Colonic mucosa (tissue), 4 donors: ENCODE measurements at regions not wholly inside any gene's neighbourhood (a gene's known extent, or its start where the extent isn't known, plus 50 kb on each side); places are given as distances from the start of the nearest gene placed in this dataset.

Experiments used
- DNase-seq: peaks from one replicate; pipeline ENCODE4 v3.0.0-alpha.2; 2020
- H3K27ac ChIP-seq: fragments of 200-600 bp; one replicate; pipeline ENCODE4 v1.8.0; 2021
- H3K27me3 ChIP-seq: fragments of 200-600 bp; one replicate; pipeline ENCODE4 v1.8.0; 2021
- H3K36me3 ChIP-seq: fragments of 200-600 bp; one replicate; pipeline ENCODE4 v1.8.0; 2021
- H3K4me1 ChIP-seq: fragments of 200-600 bp; one replicate; pipeline ENCODE4 v1.8.0; 2021; ENCODE audit warnings: mild to moderate bottlenecking
- H3K4me3 ChIP-seq: fragments of 200-600 bp; one replicate; pipeline ENCODE4 v1.8.0; 2021
- H3K9ac ChIP-seq, 2 donors: one replicate each; pipeline ENCODE4 v1.7.0; 2013; ENCODE audit warnings: control low read depth in 2 of 2, low read depth in 2 of 2, low read length in 2 of 2
- H3K9me3 ChIP-seq: fragments of 200-600 bp; one replicate; pipeline ENCODE4 v1.8.0; 2021
- intact Hi-C: fragments of 100-400 bp; cut with DNase I; formaldehyde crosslinking; loops from one replicate; pipeline ENCODE4 v1.14.1; 2022
- TF ChIP-seq, protein P1 (sequence below): fragments of 200-600 bp; IDR thresholded peaks from one replicate; pipeline ENCODE4 v1.8.0; 2022; ENCODE audit warnings: antibody characterized with exemption, mild to moderate bottlenecking
- donor health status: healthy.
- donor health status: DM: no; HTN: no; CAD: no.
- donor health status: DM: no; HTN: no; CAD: no.

DNA sequence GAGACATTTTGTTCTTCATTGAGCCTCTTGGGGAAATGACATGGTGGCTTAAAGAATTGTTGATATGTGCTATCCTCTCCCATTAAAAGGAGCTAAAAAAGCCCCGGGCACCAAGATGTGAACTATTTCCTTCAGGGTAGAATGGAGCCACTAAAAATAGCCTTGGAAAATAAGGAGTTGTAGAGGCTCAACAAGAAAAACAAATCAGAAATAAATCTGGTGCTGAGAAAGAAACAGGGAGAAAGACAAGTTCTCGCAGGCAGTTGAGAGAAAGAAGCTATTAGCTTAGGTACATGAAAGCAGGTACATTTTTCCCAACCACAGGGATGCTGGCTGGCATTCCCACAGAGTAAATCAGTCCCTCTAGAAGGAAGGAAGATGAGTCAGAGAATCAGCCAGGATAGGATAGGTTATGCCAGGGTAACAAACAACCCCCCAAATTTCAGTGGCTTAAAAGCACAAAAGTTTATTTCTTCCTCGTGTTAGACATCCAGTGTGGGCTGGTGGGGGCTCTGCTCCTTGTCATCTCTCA, 134.6 kb upstream of the ADRA1B start:
- DNase-seq, result no peak
- intact Hi-C loops, result no loop called here
- H3K4me3 ChIP-seq, result no peak overlapping the region
- no peaks in the 10 kb centered on the region for H3K27me3 ChIP-seq
- no peak overlapping the region for H3K9ac ChIP-seq
- H3K36me3 ChIP-seq, result no peaks in the 10 kb centered on the region
- no peaks in the 10 kb centered on the region for H3K4me1 ChIP-seq
- no peak overlapping the region for H3K27ac ChIP-seq
- H3K9me3 ChIP-seq, result no peaks in the 10 kb centered on the region
- TF ChIP-seq, protein P1, sequence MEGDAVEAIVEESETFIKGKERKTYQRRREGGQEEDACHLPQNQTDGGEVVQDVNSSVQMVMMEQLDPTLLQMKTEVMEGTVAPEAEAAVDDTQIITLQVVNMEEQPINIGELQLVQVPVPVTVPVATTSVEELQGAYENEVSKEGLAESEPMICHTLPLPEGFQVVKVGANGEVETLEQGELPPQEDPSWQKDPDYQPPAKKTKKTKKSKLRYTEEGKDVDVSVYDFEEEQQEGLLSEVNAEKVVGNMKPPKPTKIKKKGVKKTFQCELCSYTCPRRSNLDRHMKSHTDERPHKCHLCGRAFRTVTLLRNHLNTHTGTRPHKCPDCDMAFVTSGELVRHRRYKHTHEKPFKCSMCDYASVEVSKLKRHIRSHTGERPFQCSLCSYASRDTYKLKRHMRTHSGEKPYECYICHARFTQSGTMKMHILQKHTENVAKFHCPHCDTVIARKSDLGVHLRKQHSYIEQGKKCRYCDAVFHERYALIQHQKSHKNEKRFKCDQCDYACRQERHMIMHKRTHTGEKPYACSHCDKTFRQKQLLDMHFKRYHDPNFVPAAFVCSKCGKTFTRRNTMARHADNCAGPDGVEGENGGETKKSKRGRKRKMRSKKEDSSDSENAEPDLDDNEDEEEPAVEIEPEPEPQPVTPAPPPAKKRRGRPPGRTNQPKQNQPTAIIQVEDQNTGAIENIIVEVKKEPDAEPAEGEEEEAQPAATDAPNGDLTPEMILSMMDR, result no peak

DNA sequence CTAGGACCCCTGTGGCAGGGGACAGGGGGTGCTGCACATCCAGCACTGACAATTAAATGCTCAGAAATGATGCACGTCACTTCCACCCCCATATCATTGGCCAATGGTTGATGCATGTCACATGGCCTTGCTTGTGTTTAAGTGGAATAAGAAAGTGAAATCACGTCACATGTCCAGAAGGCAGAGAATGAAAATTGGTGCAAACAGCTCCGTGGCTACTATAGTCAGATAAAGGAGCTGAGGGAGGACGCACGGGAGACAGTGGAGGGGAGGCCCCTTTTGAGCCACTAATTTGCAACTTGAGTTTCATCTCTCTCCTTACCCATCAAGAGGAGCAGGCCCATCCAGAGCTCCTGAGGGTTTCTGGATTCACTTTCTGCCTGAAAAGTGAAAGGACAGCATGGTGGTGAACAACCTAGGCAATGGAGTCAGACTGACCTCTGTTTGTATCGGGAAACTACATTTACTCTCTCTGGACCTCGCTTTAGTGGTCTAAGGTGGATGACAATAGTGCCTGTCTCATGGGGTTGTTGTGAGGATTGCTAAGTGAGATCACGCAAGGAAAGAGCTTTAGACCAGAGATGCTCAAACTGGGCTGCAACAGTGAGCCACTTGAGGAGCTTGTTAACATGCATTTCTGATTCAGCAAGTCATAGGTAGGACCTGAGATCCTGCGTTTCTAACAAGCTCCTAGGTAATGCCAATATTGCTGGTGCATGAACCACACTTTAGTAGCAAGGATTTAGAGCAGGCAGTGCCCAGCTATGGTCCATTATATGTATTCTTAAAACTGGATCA, 133.9 kb upstream of the ADRA1B start:
- intact Hi-C loops, result no loop called here
- H3K4me1 ChIP-seq, result no peaks in the 10 kb centered on the region
- no peak overlapping the region for H3K9ac ChIP-seq
- no peaks in the 10 kb centered on the region for H3K9me3 ChIP-seq
- H3K4me3 ChIP-seq, result no peak overlapping the region
- TF ChIP-seq, protein P1, result no peak
- H3K27me3 ChIP-seq, result no peaks in the 10 kb centered on the region
- no peak for DNase-seq
- H3K27ac ChIP-seq, result no peak overlapping the region
- H3K36me3 ChIP-seq, result no peaks in the 10 kb centered on the region

DNA sequence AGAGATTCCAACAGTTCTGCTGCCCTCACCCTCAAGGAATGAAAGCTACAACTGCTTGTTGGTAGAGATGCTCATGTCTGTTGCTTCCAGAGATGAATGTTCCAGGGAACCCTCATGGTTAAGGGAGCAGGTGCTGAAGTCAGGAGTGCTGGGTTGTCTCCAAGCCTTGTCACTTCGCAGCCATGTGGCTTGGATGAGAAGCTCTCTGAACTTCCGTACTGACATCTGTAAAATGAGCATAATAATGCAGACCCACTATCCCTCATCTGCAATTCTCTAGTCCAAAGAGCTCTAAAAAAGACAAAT, 133.3 kb upstream of the ADRA1B start:
- Histone ChIP-seq H3K27me3 (no peaks in the 10 kb centered on the region), H3K4me3 (no peak overlapping the region), H3K27ac (no peak overlapping the region), H3K9me3 (no peaks in the 10 kb centered on the region), H3K9ac (no peak overlapping the region), H3K4me1 (no peaks in the 10 kb centered on the region), H3K36me3 (no peaks in the 10 kb centered on the region)
- intact Hi-C loops, result no loop called here
- TF ChIP-seq, protein P1, result no peak
- no peak for DNase-seq

DNA sequence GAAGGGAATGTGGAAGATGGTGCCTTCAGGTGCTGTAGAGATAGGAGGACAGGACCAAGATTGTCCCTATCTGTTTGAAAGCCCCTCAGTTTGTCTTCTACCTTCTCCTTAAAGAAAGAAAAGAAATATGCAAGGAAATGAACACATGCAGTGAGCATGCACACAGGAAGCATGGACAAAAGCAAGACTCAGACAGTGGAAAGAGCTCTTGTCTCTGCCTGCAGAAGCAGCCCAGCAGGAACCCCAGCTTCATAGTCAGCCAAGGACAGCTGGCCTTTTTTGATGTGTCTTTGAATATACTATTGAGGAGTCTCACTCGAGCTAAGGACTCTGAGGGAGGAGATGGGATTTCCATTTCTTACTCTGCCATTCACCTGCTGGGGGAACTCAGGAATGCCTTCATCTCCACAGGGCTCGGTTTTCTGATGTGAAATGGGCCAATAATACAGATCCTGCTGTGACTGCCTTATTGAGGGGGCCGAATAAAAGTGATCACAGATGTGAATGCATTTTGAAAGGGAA, 132.5 kb upstream of the ADRA1B start:
- intact Hi-C loops, result no loop called here
- DNase-seq, result no peak

GRCh38 chr5:159784993-159785392, 131.3 kb upstream of the ADRA1B start:
- Histone ChIP-seq H3K9me3 (no peaks in the 10 kb centered on the region), H3K4me1 (no peaks in the 10 kb centered on the region), H3K27me3 (no peaks in the 10 kb centered on the region), H3K27ac (no peak overlapping the region), H3K4me3 (no peak overlapping the region), H3K36me3 (no peaks in the 10 kb centered on the region), H3K9ac (no peak overlapping the region)
- intact Hi-C loops, result no loop called here
- TF ChIP-seq, protein P1, result no peak
- DNase-seq, result no peak

More for the DNA sequence above, 132.5 kb upstream of the ADRA1B start:
- Histone ChIP-seq H3K9ac (no peak overlapping the region), H3K9me3 (no peaks in the 10 kb centered on the region), H3K4me1 (no peaks in the 10 kb centered on the region), H3K27me3 (no peaks in the 10 kb centered on the region), H3K27ac (no peak overlapping the region), H3K36me3 (no peaks in the 10 kb centered on the region), H3K4me3 (no peak overlapping the region)
- TF ChIP-seq, protein P1, result no peak
